WTC11 (cell line): ENCODE measurements at regions not wholly inside any gene's neighbourhood (a gene's known extent, or its start where the extent isn't known, plus 50 kb on each side); places are given as distances from the start of the nearest gene placed in this dataset.

Source experiments
- ATAC-seq: fragments of 200-7000 bp; cut with Tn5 transposase; 2 replicates; pipeline ENCODE4 v1.10.0; 2021; ENCODE audit warnings: mild to moderate bottlenecking, moderate library complexity
- CTCF ChIA-PET: fragments of 300-600 bp; sonication (Branson Sonifier 250); formaldehyde crosslinking; loops from one replicate; lab custom pipeline; 2021; ENCODE audit warnings: antibody characterized with exemption; lab: Charles Lee
- POLR2A ChIA-PET: fragments of 350-600 bp; sonication (Branson Sonifier 250); formaldehyde crosslinking; loops from one replicate; lab custom pipeline; 2021; ENCODE audit warnings: antibody characterized with exemption; lab: Charles Lee
- DNase-seq: peaks from one replicate; pipeline ENCODE4 v3.0.0; 2021; ENCODE audit warnings: low spot score
- H3K27ac Mint-ChIP-seq: 2 replicates; pipeline ENCODE4 v1.8.0; 2021; ENCODE audit warnings: mixed read lengths
- H3K27me3 Mint-ChIP-seq: 2 replicates; pipeline ENCODE4 v1.8.0; 2021; ENCODE audit warnings: low read depth, mild to moderate bottlenecking, moderate library complexity, mixed read lengths
- H3K36me3 Mint-ChIP-seq: 2 replicates; pipeline ENCODE4 v1.8.0; 2021; ENCODE audit warnings: mixed read lengths
- H3K4me1 Mint-ChIP-seq: 2 replicates; pipeline ENCODE4 v1.8.0; 2022; ENCODE audit warnings: mixed read lengths
- H3K4me3 Mint-ChIP-seq: 2 replicates; pipeline ENCODE4 v1.8.0; 2021; ENCODE audit warnings: mild to moderate bottlenecking, moderate library complexity, mixed read lengths
- H3K9me3 Mint-ChIP-seq: 2 replicates; pipeline ENCODE4 v1.8.0; 2021; ENCODE audit warnings: mixed read lengths
- CREB1 ChIP-seq: sonication (generic); formaldehyde crosslinking; IDR thresholded peaks from 2 replicates; pipeline ENCODE4 v1.8.0; 2023; ENCODE audit warnings: mild to moderate bottlenecking, missing genetic modification reagents
- CREM ChIP-seq: sonication (generic); formaldehyde crosslinking; IDR thresholded peaks from 2 replicates; pipeline ENCODE4 v1.8.1; 2022; ENCODE audit warnings: mild to moderate bottlenecking, missing genetic modification reagents, moderate library complexity
- IRF2 ChIP-seq: sonication (generic); formaldehyde crosslinking; IDR thresholded peaks from 2 replicates; pipeline ENCODE4 v1.8.0; 2022; ENCODE audit warnings: low read depth, missing genetic modification reagents, borderline replicate concordance
- MYBL2 ChIP-seq: sonication (generic); formaldehyde crosslinking; IDR thresholded peaks from 2 replicates; pipeline ENCODE4 v1.8.1; 2023; ENCODE audit warnings: mild to moderate bottlenecking, moderate library complexity, missing genetic modification reagents
- NR2C2 ChIP-seq: sonication (generic); formaldehyde crosslinking; IDR thresholded peaks from 2 replicates; pipeline ENCODE4 v1.8.0; 2022; ENCODE audit warnings: mild to moderate bottlenecking, missing genetic modification reagents
- OVOL2 ChIP-seq: fragments of 250-450 bp; sonication (Bioruptor Pico); IDR thresholded peaks from 2 replicates; pipeline ENCODE4 v1.9.0; 2021; ENCODE audit warnings: mild to moderate bottlenecking, borderline replicate concordance
- PRRX2 ChIP-seq: fragments of 250-450 bp; sonication (Bioruptor Pico); IDR thresholded peaks from 2 replicates; pipeline ENCODE4 v1.8.0; 2021; ENCODE audit warnings: mild to moderate bottlenecking
- RELA ChIP-seq: sonication (generic); formaldehyde crosslinking; IDR thresholded peaks from 2 replicates; pipeline ENCODE4 v1.8.1; 2022; ENCODE audit warnings: missing genetic modification reagents, mild to moderate bottlenecking, borderline replicate concordance
- TCF7 ChIP-seq: sonication (generic); formaldehyde crosslinking; IDR thresholded peaks from 2 replicates; pipeline ENCODE4 v1.8.0; 2022; ENCODE audit warnings: mild to moderate bottlenecking, low read depth, missing genetic modification reagents, moderate library complexity
- ZNF138 ChIP-seq: sonication (generic); formaldehyde crosslinking; conservative IDR thresholded peaks from 2 replicates; pipeline ENCODE4 v1.8.1; 2022; ENCODE audit warnings: mild to moderate bottlenecking, moderate library complexity, missing genetic modification reagents
- ZNF416 ChIP-seq: fragments of 250-450 bp; sonication (Bioruptor Pico); IDR thresholded peaks from 2 replicates; pipeline ENCODE4 v1.9.0; 2021; ENCODE audit warnings: mild to moderate bottlenecking, inconsistent platforms
- TF ChIP-seq, protein P1 (sequence below): sonication (generic); formaldehyde crosslinking; IDR thresholded peaks from 2 replicates; pipeline ENCODE4 v1.8.1; 2023; ENCODE audit warnings: mild to moderate bottlenecking, missing genetic modification reagents, borderline replicate concordance
- TF ChIP-seq, protein P2 (sequence below): sonication (generic); formaldehyde crosslinking; IDR thresholded peaks from 2 replicates; pipeline ENCODE4 v1.8.1; 2023; ENCODE audit warnings: mild to moderate bottlenecking, missing genetic modification reagents, moderate library complexity
- TF ChIP-seq, protein P3 (sequence below): sonication (generic); formaldehyde crosslinking; IDR thresholded peaks from 2 replicates; pipeline ENCODE4 v1.8.0; 2023; ENCODE audit warnings: missing genetic modification reagents, mild to moderate bottlenecking, borderline replicate concordance
- TF ChIP-seq, protein P4 (sequence below): sonication (generic); formaldehyde crosslinking; IDR thresholded peaks from 2 replicates; pipeline ENCODE4 v1.8.1; 2022; ENCODE audit warnings: mild to moderate bottlenecking, moderate library complexity, missing genetic modification reagents
- TF ChIP-seq, protein P5 (sequence below): sonication (generic); formaldehyde crosslinking; IDR thresholded peaks from 2 replicates; pipeline ENCODE4 v1.8.0; 2022; ENCODE audit warnings: mild to moderate bottlenecking, missing genetic modification reagents
- TF ChIP-seq, protein P6 (sequence below): sonication (generic); formaldehyde crosslinking; IDR thresholded peaks from 2 replicates; pipeline ENCODE4 v1.8.0; 2022; ENCODE audit warnings: mild to moderate bottlenecking, missing genetic modification reagents
- TF ChIP-seq, protein P7 (sequence below): fragments of 250-450 bp; sonication (Bioruptor Pico); IDR thresholded peaks from 2 replicates; pipeline ENCODE4 v1.9.0; 2021; ENCODE audit warnings: mild to moderate bottlenecking
- TF ChIP-seq, protein P8 (sequence below): sonication (generic); formaldehyde crosslinking; IDR thresholded peaks from 2 replicates; pipeline ENCODE4 v1.8.1; 2022; ENCODE audit warnings: mild to moderate bottlenecking, missing genetic modification reagents, moderate library complexity, borderline replicate concordance

DNA sequence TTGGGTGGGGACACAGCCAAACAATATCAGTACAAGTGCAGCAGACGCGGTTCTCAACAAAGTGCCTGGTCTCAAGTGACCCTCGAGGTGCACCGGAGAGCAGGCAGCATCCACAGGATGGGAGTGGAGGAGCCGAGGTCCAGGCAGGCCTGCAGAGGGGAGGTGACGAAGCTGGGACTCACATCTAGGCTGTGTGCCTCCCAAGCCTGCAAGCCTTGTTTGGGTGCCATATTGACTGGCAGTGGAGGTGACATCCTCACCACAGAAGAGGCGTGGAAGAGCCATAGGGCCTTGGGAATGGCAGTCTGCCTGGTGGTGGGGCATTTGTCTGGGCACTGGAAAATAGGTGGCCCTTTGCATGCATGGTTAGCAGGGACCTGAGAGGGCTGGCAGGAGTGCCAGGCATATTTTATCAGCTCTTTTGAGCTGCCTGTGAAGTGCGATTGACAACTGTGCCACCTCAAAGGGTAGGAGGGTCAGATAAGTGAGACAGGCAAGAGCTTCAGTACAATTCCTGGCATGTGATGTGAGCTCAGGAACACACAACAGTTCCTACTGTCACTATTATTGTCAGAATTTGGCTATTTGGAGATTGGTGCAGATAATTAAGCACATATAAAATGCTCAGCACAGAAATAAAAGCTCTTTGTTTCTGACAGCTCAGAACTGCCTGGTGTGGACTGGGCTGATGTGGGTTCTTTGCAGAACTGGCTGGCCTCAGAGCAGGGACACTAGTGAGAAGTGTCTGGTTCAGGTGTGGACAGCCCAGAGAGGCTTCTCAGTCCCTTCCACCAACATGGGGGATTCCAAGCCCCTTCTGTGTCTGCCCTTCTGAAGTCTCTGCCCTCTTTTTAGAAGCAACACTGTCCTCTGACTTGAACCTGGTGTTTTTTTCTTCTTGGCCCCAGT lies 347.6 kb upstream of the AJAP1 start:
- TF ChIP-seq ZNF138 (CRISPR knock-in tag) = no peak
- TF ChIP-seq, protein P1, sequence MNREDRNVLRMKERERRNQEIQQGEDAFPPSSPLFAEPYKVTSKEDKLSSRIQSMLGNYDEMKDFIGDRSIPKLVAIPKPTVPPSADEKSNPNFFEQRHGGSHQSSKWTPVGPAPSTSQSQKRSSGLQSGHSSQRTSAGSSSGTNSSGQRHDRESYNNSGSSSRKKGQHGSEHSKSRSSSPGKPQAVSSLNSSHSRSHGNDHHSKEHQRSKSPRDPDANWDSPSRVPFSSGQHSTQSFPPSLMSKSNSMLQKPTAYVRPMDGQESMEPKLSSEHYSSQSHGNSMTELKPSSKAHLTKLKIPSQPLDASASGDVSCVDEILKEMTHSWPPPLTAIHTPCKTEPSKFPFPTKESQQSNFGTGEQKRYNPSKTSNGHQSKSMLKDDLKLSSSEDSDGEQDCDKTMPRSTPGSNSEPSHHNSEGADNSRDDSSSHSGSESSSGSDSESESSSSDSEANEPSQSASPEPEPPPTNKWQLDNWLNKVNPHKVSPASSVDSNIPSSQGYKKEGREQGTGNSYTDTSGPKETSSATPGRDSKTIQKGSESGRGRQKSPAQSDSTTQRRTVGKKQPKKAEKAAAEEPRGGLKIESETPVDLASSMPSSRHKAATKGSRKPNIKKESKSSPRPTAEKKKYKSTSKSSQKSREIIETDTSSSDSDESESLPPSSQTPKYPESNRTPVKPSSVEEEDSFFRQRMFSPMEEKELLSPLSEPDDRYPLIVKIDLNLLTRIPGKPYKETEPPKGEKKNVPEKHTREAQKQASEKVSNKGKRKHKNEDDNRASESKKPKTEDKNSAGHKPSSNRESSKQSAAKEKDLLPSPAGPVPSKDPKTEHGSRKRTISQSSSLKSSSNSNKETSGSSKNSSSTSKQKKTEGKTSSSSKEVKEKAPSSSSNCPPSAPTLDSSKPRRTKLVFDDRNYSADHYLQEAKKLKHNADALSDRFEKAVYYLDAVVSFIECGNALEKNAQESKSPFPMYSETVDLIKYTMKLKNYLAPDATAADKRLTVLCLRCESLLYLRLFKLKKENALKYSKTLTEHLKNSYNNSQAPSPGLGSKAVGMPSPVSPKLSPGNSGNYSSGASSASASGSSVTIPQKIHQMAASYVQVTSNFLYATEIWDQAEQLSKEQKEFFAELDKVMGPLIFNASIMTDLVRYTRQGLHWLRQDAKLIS (CRISPR knock-in tag) = no peak
- TF ChIP-seq, protein P2, sequence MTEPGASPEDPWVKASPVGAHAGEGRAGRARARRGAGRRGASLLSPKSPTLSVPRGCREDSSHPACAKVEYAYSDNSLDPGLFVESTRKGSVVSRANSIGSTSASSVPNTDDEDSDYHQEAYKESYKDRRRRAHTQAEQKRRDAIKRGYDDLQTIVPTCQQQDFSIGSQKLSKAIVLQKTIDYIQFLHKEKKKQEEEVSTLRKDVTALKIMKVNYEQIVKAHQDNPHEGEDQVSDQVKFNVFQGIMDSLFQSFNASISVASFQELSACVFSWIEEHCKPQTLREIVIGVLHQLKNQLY (CRISPR knock-in tag) = no peak
- TF ChIP-seq TCF7 (CRISPR knock-in tag) = no peak
- TF ChIP-seq, protein P3, sequence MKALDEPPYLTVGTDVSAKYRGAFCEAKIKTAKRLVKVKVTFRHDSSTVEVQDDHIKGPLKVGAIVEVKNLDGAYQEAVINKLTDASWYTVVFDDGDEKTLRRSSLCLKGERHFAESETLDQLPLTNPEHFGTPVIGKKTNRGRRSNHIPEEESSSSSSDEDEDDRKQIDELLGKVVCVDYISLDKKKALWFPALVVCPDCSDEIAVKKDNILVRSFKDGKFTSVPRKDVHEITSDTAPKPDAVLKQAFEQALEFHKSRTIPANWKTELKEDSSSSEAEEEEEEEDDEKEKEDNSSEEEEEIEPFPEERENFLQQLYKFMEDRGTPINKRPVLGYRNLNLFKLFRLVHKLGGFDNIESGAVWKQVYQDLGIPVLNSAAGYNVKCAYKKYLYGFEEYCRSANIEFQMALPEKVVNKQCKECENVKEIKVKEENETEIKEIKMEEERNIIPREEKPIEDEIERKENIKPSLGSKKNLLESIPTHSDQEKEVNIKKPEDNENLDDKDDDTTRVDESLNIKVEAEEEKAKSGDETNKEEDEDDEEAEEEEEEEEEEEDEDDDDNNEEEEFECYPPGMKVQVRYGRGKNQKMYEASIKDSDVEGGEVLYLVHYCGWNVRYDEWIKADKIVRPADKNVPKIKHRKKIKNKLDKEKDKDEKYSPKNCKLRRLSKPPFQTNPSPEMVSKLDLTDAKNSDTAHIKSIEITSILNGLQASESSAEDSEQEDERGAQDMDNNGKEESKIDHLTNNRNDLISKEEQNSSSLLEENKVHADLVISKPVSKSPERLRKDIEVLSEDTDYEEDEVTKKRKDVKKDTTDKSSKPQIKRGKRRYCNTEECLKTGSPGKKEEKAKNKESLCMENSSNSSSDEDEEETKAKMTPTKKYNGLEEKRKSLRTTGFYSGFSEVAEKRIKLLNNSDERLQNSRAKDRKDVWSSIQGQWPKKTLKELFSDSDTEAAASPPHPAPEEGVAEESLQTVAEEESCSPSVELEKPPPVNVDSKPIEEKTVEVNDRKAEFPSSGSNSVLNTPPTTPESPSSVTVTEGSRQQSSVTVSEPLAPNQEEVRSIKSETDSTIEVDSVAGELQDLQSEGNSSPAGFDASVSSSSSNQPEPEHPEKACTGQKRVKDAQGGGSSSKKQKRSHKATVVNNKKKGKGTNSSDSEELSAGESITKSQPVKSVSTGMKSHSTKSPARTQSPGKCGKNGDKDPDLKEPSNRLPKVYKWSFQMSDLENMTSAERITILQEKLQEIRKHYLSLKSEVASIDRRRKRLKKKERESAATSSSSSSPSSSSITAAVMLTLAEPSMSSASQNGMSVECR (CRISPR knock-in tag) = no peak
- TF ChIP-seq, protein P4, sequence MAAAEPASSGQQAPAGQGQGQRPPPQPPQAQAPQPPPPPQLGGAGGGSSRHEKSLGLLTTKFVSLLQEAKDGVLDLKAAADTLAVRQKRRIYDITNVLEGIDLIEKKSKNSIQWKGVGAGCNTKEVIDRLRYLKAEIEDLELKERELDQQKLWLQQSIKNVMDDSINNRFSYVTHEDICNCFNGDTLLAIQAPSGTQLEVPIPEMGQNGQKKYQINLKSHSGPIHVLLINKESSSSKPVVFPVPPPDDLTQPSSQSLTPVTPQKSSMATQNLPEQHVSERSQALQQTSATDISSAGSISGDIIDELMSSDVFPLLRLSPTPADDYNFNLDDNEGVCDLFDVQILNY = no peak
- no peak for TF ChIP-seq CREM (CRISPR knock-in tag)
- TF ChIP-seq PRRX2 (CRISPR knock-in tag) = no peak
- TF ChIP-seq NR2C2 (CRISPR knock-in tag) = no peak
- TF ChIP-seq RELA (CRISPR knock-in tag) = no peak
- no peak for TF ChIP-seq IRF2 (CRISPR knock-in tag)
- TF ChIP-seq MYBL2 = no peak
- Mint-ChIP-seq H3K9me3 (peaks cover 67% of the 10 kb centered on the region), H3K4me1 (no peaks in the 10 kb centered on the region), H3K27me3 (peaks cover 7% of the 10 kb centered on the region), H3K4me3 (no peak overlapping the region), H3K36me3 (peaks cover 76% of the 10 kb centered on the region), H3K27ac (no peak overlapping the region)
- no peak for ATAC-seq
- ChIA-PET CTCF (no interaction called here), POLR2A (no interaction called here)
- no peak for DNase-seq

DNA sequence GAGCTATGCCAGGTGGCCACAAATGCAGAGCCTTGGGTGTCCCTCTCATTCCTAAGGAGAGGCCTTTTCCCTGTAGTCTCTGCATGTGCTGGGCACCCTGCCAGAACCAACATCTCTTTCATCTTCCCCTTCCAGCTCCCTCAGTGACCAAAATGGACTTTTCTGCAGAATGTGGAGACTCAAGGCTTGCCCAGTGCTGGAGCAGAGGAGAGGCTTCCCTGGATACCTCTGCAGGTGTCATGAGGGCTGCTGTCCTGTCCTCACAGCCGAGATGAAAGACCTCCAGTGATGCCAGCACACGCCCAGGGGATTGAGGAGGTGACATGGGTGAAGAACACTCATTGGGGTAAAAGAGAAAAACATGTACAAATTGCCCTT lies 347.0 kb upstream of the AJAP1 start:
- Mint-ChIP-seq H3K4me3 (no peak overlapping the region), H3K27ac (no peak overlapping the region), H3K4me1 (no peaks in the 10 kb centered on the region), H3K36me3 (peaks cover 76% of the 10 kb centered on the region), H3K27me3 (peaks cover 8% of the 10 kb centered on the region), H3K9me3 (peaks cover 70% of the 10 kb centered on the region)
- CTCF ChIA-PET = no interaction called here
- ATAC-seq = no peak
- POLR2A ChIA-PET = no interaction called here
- DNase-seq = no peak
- TF ChIP-seq, protein P5, sequence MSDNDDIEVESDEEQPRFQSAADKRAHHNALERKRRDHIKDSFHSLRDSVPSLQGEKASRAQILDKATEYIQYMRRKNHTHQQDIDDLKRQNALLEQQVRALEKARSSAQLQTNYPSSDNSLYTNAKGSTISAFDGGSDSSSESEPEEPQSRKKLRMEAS (CRISPR knock-in tag) = no peak
- TF ChIP-seq TCF7 (CRISPR knock-in tag) = no peak
- TF ChIP-seq OVOL2 (CRISPR knock-in tag) = no peak
- TF ChIP-seq MYBL2 = no peak
- no peak for TF ChIP-seq ZNF138 (CRISPR knock-in tag)
- TF ChIP-seq, protein P6, sequence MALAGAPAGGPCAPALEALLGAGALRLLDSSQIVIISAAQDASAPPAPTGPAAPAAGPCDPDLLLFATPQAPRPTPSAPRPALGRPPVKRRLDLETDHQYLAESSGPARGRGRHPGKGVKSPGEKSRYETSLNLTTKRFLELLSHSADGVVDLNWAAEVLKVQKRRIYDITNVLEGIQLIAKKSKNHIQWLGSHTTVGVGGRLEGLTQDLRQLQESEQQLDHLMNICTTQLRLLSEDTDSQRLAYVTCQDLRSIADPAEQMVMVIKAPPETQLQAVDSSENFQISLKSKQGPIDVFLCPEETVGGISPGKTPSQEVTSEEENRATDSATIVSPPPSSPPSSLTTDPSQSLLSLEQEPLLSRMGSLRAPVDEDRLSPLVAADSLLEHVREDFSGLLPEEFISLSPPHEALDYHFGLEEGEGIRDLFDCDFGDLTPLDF (CRISPR knock-in tag) = no peak
- TF ChIP-seq CREB1 (CRISPR knock-in tag) = no peak
- no peak for TF ChIP-seq ZNF416 (CRISPR knock-in tag)
- TF ChIP-seq, protein P7, sequence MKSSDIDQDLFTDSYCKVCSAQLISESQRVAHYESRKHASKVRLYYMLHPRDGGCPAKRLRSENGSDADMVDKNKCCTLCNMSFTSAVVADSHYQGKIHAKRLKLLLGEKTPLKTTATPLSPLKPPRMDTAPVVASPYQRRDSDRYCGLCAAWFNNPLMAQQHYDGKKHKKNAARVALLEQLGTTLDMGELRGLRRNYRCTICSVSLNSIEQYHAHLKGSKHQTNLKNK = no peak
- TF ChIP-seq, protein P8, sequence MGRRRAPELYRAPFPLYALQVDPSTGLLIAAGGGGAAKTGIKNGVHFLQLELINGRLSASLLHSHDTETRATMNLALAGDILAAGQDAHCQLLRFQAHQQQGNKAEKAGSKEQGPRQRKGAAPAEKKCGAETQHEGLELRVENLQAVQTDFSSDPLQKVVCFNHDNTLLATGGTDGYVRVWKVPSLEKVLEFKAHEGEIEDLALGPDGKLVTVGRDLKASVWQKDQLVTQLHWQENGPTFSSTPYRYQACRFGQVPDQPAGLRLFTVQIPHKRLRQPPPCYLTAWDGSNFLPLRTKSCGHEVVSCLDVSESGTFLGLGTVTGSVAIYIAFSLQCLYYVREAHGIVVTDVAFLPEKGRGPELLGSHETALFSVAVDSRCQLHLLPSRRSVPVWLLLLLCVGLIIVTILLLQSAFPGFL (CRISPR knock-in tag) = no peak
- TF ChIP-seq CREM (CRISPR knock-in tag) = no peak
